ENCODE measurements at regions not wholly inside any gene's neighbourhood (a gene's known extent, or its start where the extent isn't known, plus 50 kb on each side); places are given as distances from the start of the nearest gene placed in this dataset.

DNA sequence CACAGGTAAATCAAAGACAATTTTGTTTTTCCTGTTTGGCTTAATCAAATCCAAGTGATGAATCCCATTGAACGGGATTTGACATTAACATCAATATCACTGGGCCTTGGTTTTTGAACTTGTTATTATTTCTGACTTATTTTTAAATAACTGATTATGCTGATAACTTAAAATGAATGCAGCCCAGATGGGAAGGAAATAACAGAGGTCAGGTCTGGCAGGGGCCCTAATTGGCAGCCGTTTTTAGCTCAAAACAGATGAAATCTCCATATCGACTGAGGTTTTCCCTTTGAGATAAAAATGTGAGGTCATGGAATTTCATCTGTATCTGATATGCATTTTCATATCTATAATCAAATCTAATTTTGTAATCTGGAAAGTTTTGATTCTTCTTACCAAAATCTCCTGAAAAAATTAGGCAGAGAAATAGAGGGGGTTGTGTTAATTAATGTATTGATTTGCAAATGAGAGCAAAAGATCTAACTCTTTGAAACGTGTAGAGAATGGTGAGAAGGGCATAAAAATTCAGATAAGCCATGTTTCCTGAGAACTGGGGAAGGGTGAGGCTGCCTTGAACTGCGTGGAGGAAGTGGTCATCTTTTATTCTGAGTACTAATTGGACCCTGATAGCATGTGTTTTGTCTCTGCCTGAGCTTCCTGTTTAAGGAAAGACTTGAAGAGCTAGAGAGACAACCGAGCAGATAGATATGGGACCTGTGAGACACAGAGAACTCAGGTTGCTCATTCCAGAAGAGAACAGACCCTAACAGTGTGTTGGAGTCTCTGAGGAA lies 98.2 kb upstream of the C1QTNF9B start:
- TF ChIP-seq, protein P1, sequence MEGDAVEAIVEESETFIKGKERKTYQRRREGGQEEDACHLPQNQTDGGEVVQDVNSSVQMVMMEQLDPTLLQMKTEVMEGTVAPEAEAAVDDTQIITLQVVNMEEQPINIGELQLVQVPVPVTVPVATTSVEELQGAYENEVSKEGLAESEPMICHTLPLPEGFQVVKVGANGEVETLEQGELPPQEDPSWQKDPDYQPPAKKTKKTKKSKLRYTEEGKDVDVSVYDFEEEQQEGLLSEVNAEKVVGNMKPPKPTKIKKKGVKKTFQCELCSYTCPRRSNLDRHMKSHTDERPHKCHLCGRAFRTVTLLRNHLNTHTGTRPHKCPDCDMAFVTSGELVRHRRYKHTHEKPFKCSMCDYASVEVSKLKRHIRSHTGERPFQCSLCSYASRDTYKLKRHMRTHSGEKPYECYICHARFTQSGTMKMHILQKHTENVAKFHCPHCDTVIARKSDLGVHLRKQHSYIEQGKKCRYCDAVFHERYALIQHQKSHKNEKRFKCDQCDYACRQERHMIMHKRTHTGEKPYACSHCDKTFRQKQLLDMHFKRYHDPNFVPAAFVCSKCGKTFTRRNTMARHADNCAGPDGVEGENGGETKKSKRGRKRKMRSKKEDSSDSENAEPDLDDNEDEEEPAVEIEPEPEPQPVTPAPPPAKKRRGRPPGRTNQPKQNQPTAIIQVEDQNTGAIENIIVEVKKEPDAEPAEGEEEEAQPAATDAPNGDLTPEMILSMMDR (IDR thresholded peaks at IDR 0.05): no peak
- no peak for TF ChIP-seq POLR2AphosphoS5 (IDR thresholded peaks at IDR 0.05; ENCODE audit: insufficient read depth in 1 of 2, low read depth in 1 of 2)
